ENCODE measurements at regions not wholly inside any gene's neighbourhood (a gene's known extent, or its start where the extent isn't known, plus 50 kb on each side); places are given as distances from the start of the nearest gene placed in this dataset.

GRCh38 chr12:13509740-13510139 lies 313.2 kb downstream of the EMP1 start:
- TF ChIP-seq POLR2A (IDR thresholded peaks at IDR 0.05) (no peak), CTCF (IDR thresholded peaks at IDR 0.05) (no peak), POLR2AphosphoS5 (IDR thresholded peaks at IDR 0.05) (no peak)

Measured in breast epithelium (tissue), 3 donors.